Testis (tissue), 2 donors: ENCODE measurements at regions not wholly inside any gene's neighbourhood (a gene's known extent, or its start where the extent isn't known, plus 50 kb on each side); places are given as distances from the start of the nearest gene placed in this dataset.
"Not testable (repeated sequence)": the region's sequence is repeated elsewhere in the genome, so short reads cannot be mapped to it uniquely, and the experiment has no call there.

Experiments used
- DNase-seq: peaks from one replicate; pipeline ENCODE4 v3.0.0-alpha.2; 2019
- H3K27ac ChIP-seq, 2 donors: fragments of 200-600 bp; sonication (generic); one replicate each; pipeline ENCODE4 v1.5.1; 2019
- H3K27me3 ChIP-seq: fragments of 200-600 bp; sonication (generic); one replicate; pipeline ENCODE4 v1.5.1; 2019
- H3K36me3 ChIP-seq: fragments of 200-600 bp; sonication (generic); one replicate; pipeline ENCODE4 v1.5.1; 2017; ENCODE audit warnings: low read depth; ENCODE audit errors: missing control alignments
- H3K4me1 ChIP-seq: fragments of 200-600 bp; sonication (generic); one replicate; pipeline ENCODE4 v1.5.1; 2019
- H3K4me3 ChIP-seq, 2 donors: fragments of 200-600 bp; sonication (generic); one replicate each; pipeline ENCODE4 v1.5.1; 2017 to 2019
- H3K9me3 ChIP-seq: fragments of 200-600 bp; sonication (generic); one replicate; pipeline ENCODE4 v1.5.1; 2017
- CTCF ChIP-seq, 3 experiments: fragments of 450-650 bp in 2 of 3; fragments of 200-600 bp in 1 of 3; sonication (generic) in 1 of 3; IDR thresholded peaks; one replicate each; pipeline ENCODE4 v1.5.1; 2016 to 2019; ENCODE audit warnings: antibody characterized with exemption in 3 of 3, mild to moderate bottlenecking in 2 of 3, moderate library complexity in 1 of 3
- POLR2A ChIP-seq: fragments of 450-650 bp; IDR thresholded peaks from one replicate; pipeline ENCODE4 v1.6.1; 2017; ENCODE audit warnings: antibody characterized with exemption, mild to moderate bottlenecking, moderate library complexity
- WGBS, 2 donors: methylation state at CpG; one replicate each; pipeline ENCODE4 v1.1.5; 2018; 5-methylcytosine and 5-hydroxymethylcytosine counted together
- intact Hi-C: fragments of 100-400 bp; cut with DNase I; formaldehyde crosslinking; loops from one replicate; pipeline ENCODE4 v1.15.1; 2023; ENCODE audit warnings: low total_unique reads

DNA sequence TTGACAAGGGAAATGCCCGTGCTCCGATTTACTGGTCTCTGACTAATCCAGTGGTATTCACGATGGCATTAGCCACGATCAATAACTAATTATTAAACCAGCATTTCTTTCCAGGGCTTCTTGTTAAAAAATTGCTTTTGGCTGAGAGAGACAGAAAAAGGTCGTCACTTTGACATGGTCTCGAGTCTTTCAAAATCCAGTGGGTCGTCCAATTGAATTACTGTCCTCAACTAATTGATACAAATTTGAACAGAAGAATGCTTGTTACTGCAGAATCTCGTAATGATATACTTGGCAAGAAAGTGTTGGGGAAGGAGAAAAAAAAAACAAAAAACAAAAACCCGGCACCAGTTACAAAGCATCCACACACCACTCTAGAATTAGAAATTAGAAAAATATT is 318.4 kb downstream of the NR2F2 start:
- Histone ChIP-seq H3K4me1 (no peaks in the 10 kb centered on the region), H3K27me3 (no peaks in the 10 kb centered on the region), H3K9me3 (no peaks in the 10 kb centered on the region), H3K36me3 (no peaks in the 10 kb centered on the region), H3K27ac (no peak overlapping the region), H3K4me3 (no peak overlapping the region)
- DNase-seq: no peak
- intact Hi-C loops: no loop called here
- TF ChIP-seq POLR2A (no peak), CTCF (IDR thresholded peaks at IDR 0.05) (no peak)
- WGBS, 2 donors: 71 to 75% methylated on average over 9 of the region's 9 CpGs

DNA sequence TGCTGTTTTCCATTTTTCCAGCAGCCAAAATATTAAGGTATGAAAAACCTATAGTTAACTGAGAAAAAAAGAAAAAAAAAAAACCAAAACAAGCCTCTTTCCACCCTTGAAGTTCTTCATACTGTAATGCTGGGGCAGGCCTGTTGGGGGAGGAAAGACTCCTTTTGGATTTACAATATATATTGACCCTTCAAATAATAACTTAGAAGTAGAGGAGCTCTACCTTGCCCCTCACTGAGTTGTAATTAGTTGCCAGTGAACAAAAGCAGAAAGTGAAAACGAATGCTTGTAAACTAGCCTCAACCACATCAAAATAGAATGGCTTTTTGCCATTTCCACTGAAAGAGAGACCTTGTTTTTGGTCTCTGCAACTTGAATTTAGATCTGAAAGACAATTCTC is 326.6 kb downstream of the NR2F2 start:
- TF ChIP-seq POLR2A: no peak
- TF ChIP-seq CTCF (IDR thresholded peaks at IDR 0.05): no peak
- H3K27ac ChIP-seq: no peak overlapping the region
- no peak overlapping the region for H3K4me3 ChIP-seq
- WGBS, 2 donors: 68 to 71% methylated on average over 1 of the region's 1 CpG
- no peaks in the 10 kb centered on the region for H3K36me3 ChIP-seq
- H3K9me3 ChIP-seq: no peaks in the 10 kb centered on the region
- H3K27me3 ChIP-seq: no peaks in the 10 kb centered on the region
- no peaks in the 10 kb centered on the region for H3K4me1 ChIP-seq
- intact Hi-C loops: no loop called here
- no peak for DNase-seq

GRCh38 chr15:96666979-96667378 is 336.5 kb downstream of the NR2F2 start:
- H3K27ac ChIP-seq, H3K4me1 ChIP-seq, DNase-seq, H3K36me3 ChIP-seq, intact Hi-C loops, H3K4me3 ChIP-seq, H3K9me3 ChIP-seq, H3K27me3 ChIP-seq: not testable (repeated sequence)
- WGBS, 2 donors: 91 to 95% methylated on average over 3 of the region's 3 CpGs

DNA sequence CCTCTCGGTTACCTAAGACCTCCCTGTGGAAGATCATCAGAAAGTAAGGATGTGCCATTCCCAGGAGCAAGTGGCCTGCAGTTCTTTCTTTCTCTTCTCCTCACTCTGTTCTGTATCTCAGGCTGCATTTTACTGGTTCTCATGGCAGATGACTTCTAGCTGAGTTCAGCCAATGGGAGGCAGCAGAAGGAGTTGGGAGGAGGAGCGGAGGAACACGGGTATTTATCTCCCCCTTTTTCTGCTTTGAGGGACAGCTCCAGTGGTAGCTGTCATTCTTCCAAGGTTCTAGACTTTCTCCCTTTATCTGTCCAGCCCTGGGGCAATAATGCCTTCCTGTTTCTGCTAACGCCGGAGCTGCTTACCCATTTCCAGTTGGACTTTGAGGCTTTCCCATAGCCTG is 339.9 kb downstream of the NR2F2 start:
- intact Hi-C loops: no loop called here
- no peaks in the 10 kb centered on the region for H3K9me3 ChIP-seq
- WGBS, 2 donors: 81 to 90% methylated on average over 5 of the region's 5 CpGs
- DNase-seq: no peak
- no peaks in the 10 kb centered on the region for H3K4me1 ChIP-seq
- H3K36me3 ChIP-seq: no peaks in the 10 kb centered on the region
- TF ChIP-seq CTCF (IDR thresholded peaks at IDR 0.05) (no peak), POLR2A (no peak)
- no peak overlapping the region for H3K27ac ChIP-seq
- no peaks in the 10 kb centered on the region for H3K27me3 ChIP-seq
- H3K4me3 ChIP-seq: no peak overlapping the region

DNA sequence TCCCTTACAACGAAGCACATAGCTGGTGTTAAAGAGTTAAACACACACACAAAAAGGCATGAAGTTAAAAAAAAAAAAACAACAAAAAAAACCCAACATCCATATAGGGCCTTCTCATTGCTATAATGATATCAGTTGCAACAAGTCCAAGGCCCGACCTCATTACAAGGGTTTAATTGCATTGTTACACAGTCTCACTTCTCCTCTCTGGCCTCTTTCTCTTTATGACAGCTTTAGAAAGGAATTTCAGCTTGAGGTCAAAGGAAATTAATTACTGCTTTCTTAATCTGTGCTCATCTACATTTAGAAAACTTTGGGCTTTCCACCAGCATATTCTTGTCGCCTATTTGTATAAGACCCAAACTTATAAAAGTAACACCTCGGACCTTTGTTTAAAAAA is 342.1 kb downstream of the NR2F2 start:
- intact Hi-C loops: no loop called here
- no peak for DNase-seq
- Histone ChIP-seq H3K4me3 (no peak overlapping the region), H3K27me3 (no peaks in the 10 kb centered on the region), H3K4me1 (no peaks in the 10 kb centered on the region), H3K27ac (no peak overlapping the region), H3K9me3 (no peaks in the 10 kb centered on the region), H3K36me3 (no peaks in the 10 kb centered on the region)
- WGBS, 2 donors: 69 to 74% methylated on average over 4 of the region's 4 CpGs
- no peak for TF ChIP-seq CTCF (IDR thresholded peaks at IDR 0.05)
- TF ChIP-seq POLR2A: no peak
